ENCODE measurements at regions not wholly inside any gene's neighbourhood (a gene's known extent, or its start where the extent isn't known, plus 50 kb on each side); places are given as distances from the start of the nearest gene placed in this dataset.

DNA sequence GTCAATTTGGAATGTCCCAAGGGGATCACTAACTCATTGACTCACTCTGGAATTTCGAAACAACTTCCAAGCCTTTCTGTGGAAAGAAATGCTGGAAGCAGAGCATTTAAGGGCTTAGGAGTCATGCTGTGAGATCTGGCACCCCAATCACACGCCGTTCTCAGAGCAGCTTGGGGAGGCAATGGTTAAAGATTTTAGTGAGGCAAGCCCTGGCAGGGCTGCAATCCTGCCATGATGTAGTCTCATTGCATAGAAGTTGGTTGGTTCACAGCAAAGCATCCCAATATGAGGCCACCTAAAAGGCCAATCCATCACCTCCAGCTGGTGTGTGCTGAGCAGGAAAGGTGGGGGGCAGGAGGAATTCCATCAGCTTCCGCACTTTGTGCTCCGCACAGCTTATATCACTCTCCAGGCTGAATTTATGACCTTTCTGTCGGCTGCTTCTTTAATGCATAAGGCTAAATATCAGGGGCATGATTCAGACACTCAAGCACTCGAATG lies 1043.9 kb upstream of the POU3F3 start:
- intact Hi-C loops (cut with DNase I) = no loop called here
- DNase-seq (no peak), ATAC-seq (no peak)
- Histone ChIP-seq H3K4me1 (no peaks in the 10 kb centered on the region), H3K27ac (no peak overlapping the region), H3K27me3 (ENCODE audit: low read depth) (no peaks in the 10 kb centered on the region), H3K4me3 (no peak overlapping the region), H3K36me3 (no peaks in the 10 kb centered on the region), H3K9me3 (no peaks in the 10 kb centered on the region)
- TF ChIP-seq, protein P1, sequence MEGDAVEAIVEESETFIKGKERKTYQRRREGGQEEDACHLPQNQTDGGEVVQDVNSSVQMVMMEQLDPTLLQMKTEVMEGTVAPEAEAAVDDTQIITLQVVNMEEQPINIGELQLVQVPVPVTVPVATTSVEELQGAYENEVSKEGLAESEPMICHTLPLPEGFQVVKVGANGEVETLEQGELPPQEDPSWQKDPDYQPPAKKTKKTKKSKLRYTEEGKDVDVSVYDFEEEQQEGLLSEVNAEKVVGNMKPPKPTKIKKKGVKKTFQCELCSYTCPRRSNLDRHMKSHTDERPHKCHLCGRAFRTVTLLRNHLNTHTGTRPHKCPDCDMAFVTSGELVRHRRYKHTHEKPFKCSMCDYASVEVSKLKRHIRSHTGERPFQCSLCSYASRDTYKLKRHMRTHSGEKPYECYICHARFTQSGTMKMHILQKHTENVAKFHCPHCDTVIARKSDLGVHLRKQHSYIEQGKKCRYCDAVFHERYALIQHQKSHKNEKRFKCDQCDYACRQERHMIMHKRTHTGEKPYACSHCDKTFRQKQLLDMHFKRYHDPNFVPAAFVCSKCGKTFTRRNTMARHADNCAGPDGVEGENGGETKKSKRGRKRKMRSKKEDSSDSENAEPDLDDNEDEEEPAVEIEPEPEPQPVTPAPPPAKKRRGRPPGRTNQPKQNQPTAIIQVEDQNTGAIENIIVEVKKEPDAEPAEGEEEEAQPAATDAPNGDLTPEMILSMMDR (IDR thresholded peaks at IDR 0.05) = no peak

DNA sequence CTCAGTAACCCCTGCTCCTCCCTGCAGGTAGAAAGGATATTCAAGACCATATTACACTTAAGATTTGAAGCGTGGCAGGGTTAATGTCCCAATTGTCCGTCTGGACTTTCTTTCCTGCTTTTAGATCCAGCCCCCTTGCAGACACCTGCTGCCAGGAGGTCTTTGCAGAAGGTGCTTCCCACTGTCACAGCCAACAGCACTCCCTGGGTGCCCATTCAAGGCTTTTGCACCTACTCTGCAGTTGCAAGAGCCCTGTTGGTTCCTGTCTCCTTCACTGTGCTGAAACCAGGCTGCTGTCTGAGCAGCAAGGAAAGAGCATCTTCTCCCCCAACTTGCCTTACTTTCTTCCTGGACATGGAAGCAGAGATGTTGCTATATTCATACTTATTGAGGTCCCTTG lies 1043.0 kb upstream of the POU3F3 start:
- Histone ChIP-seq H3K4me3 (no peak overlapping the region), H3K36me3 (no peaks in the 10 kb centered on the region), H3K4me1 (no peaks in the 10 kb centered on the region), H3K27ac (no peak overlapping the region), H3K9me3 (no peaks in the 10 kb centered on the region), H3K27me3 (ENCODE audit: low read depth) (no peaks in the 10 kb centered on the region)
- intact Hi-C loops (cut with DNase I) = no loop called here
- DNase-seq = no peak
- TF ChIP-seq, protein P1 (IDR thresholded peaks at IDR 0.05) = no peak
- ATAC-seq = no peak

DNA sequence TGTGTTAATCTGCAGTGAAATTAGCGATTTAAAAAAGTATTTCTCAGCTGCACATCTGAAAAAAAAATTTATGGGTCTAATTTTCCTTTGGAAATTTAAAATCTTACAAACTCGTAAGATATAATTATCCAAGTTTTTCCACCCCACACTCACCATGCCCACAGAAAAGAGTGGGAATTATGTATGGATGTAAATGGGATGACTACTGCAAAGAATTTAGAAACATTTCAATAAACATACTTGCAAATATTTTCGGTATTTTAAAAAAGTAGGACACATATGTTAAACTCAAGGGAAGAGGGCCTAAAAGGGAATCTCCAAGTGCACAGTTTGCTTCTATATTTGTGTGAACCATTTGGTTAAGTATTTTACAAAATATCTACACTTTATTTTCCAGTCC lies 1039.9 kb upstream of the POU3F3 start:
- no peak overlapping the region for H3K4me3 ChIP-seq
- H3K27me3 ChIP-seq (ENCODE audit: low read depth) = no peaks in the 10 kb centered on the region
- intact Hi-C loops (cut with DNase I) = no loop called here
- H3K4me1 ChIP-seq = no peaks in the 10 kb centered on the region
- H3K9me3 ChIP-seq = no peaks in the 10 kb centered on the region
- H3K27ac ChIP-seq = no peak overlapping the region
- H3K36me3 ChIP-seq = no peaks in the 10 kb centered on the region
- DNase-seq (no peak), ATAC-seq (no peak)
- TF ChIP-seq, protein P1 (IDR thresholded peaks at IDR 0.05) = no peak

DNA sequence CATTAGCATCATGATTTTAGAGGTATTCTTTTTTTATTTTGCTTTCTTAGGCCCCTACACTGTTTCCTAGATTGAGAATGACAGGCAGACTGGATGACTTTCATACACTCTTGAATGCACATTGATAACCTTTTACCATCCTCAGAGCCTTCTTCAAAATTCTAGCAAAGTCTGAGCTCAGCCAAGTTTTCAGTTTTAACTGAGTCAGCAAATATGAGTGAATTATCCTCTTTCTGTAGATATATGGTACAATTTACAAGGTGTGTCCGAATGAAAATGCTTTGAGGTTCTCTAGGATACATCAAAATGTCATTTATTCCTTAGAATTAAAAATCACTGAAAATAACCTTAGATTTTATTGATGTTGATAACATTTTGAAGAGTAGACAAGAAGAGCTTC lies 1038.2 kb upstream of the POU3F3 start:
- TF ChIP-seq, protein P1 (IDR thresholded peaks at IDR 0.05) = no peak
- no peak overlapping the region for H3K4me3 ChIP-seq
- no peaks in the 10 kb centered on the region for H3K27me3 ChIP-seq (ENCODE audit: low read depth)
- intact Hi-C loops (cut with DNase I) = no loop called here
- H3K4me1 ChIP-seq = no peaks in the 10 kb centered on the region
- no peak overlapping the region for H3K27ac ChIP-seq
- no peak for ATAC-seq
- no peaks in the 10 kb centered on the region for H3K36me3 ChIP-seq
- no peaks in the 10 kb centered on the region for H3K9me3 ChIP-seq
- no peak for DNase-seq

DNA sequence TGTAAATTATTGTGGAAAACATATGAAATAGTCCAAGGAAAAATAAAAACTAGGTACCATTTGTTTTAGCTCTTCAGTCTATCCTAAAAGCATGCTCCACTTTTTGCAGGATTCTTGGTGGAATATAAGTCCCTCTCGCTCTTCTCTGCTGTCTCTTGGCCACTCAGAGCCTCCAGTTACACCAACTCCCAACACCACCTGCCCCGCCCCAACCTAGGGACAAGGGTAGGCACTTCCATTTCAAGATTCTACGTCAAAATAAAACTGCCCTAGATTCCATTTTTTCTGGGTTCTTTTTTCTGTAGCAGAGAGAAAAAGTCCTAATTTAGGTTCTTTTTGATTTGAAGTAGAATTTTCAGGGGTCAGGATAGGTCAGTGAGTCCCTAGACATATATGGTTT lies 1036.2 kb upstream of the POU3F3 start:
- TF ChIP-seq, protein P1 (IDR thresholded peaks at IDR 0.05) = no peak
- H3K36me3 ChIP-seq = no peaks in the 10 kb centered on the region
- ATAC-seq = no peak

DNA sequence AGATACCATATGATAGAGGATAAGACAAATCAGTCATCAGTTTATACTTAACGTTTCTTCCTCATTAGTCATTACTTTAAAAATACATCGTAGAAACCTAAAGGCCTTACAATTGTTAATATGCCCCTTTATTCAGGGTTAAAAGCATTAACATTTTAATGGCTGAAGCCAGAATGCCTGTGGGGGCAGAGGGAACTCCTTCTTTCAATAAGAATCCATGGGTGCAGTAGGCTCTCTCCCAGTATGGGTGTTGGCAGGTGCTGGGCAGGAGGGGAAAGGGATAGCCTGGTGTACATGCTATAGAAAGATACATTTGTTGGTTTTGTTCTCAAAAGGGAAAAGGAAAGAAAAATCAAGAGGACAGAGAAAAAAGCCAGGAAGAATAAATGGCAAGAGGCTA lies 1035.7 kb upstream of the POU3F3 start:
- H3K4me1 ChIP-seq = no peaks in the 10 kb centered on the region
- no peaks in the 10 kb centered on the region for H3K27me3 ChIP-seq (ENCODE audit: low read depth)
- DNase-seq (no peak), ATAC-seq (no peak)
- TF ChIP-seq, protein P1 (IDR thresholded peaks at IDR 0.05) = no peak
- intact Hi-C loops (cut with DNase I) = no loop called here
- no peaks in the 10 kb centered on the region for H3K9me3 ChIP-seq
- H3K4me3 ChIP-seq = no peak overlapping the region
- H3K36me3 ChIP-seq = no peaks in the 10 kb centered on the region
- no peak overlapping the region for H3K27ac ChIP-seq

More for the DNA sequence above, 1036.2 kb upstream of the POU3F3 start:
- intact Hi-C loops (cut with DNase I) = no loop called here
- Histone ChIP-seq H3K9me3 (no peaks in the 10 kb centered on the region), H3K27me3 (ENCODE audit: low read depth) (no peaks in the 10 kb centered on the region), H3K4me3 (no peak overlapping the region), H3K27ac (no peak overlapping the region), H3K4me1 (no peaks in the 10 kb centered on the region)
- no peak for DNase-seq
